Activated CD4-positive, alpha-beta memory T cell treated with anti-CD3 and anti-CD28 coated beads, Interleukin-2, amount 10 ng/mL, durations not matched to agents 7 days and 5 days (primary cell): ENCODE measurements at regions not wholly inside any gene's neighbourhood (a gene's known extent, or its start where the extent isn't known, plus 50 kb on each side); places are given as distances from the start of the nearest gene placed in this dataset.

Source experiments
- CTCF ChIA-PET: fragments of 350-600 bp; sonication (Branson Sonifier 250); formaldehyde crosslinking; loops from one replicate; lab custom pipeline; 2021; ENCODE audit warnings: antibody characterized with exemption, inconsistent platforms; lab: Charles Lee
- POLR2A ChIA-PET: fragments of 350-600 bp; sonication (Branson Sonifier 250); formaldehyde crosslinking; loops from one replicate; lab custom pipeline; 2021; ENCODE audit warnings: antibody characterized with exemption; lab: Charles Lee
- DNase-seq: peaks from one replicate; pipeline ENCODE4 v3.0.0-alpha.2; 2020
- H3K27ac Mint-ChIP-seq: one replicate; pipeline ENCODE4 v1.8.0; 2021; ENCODE audit warnings: mild to moderate bottlenecking, mixed read lengths
- H3K27me3 Mint-ChIP-seq: one replicate; pipeline ENCODE4 v1.8.0; 2021; ENCODE audit warnings: mixed read lengths
- H3K36me3 Mint-ChIP-seq: one replicate; pipeline ENCODE4 v1.8.0; 2021; ENCODE audit warnings: low read depth, mixed read lengths
- H3K4me1 Mint-ChIP-seq: one replicate; pipeline ENCODE4 v1.8.0; 2021; ENCODE audit warnings: mixed read lengths
- H3K4me3 Mint-ChIP-seq: one replicate; pipeline ENCODE4 v1.8.0; 2021; ENCODE audit warnings: mild to moderate bottlenecking, mixed read lengths
- H3K9me3 Mint-ChIP-seq: one replicate; pipeline ENCODE4 v1.8.0; 2021; ENCODE audit warnings: mixed read lengths

DNA sequence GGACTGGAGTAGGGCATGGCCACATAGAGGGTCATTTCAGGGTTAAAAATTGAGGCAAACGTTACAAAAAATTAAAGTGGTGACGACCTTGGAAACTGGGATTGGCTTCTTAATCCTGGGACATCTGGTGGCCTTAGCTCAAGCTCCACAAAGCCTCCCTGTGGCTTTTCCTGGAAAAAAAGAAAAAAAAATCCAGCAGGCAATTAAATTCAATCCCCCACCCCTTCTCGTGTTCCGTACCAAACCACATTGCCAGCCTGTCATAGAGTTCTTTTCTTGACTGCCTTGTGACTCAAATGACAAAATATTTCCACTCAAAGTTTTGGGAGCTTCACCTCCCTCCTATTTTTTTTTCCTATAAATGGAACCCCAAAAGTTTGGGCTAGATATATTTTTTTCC lies 195.6 kb downstream of the HRH4 start:
- ChIA-PET POLR2A (no interaction called here), CTCF (no interaction called here)
- no peak overlapping the region for H3K27ac Mint-ChIP-seq
- peaks cover 4% of the 10 kb centered on the region for H3K27me3 Mint-ChIP-seq
- no peaks in the 10 kb centered on the region for H3K36me3 Mint-ChIP-seq
- H3K9me3 Mint-ChIP-seq = no peaks in the 10 kb centered on the region
- no peak overlapping the region for H3K4me3 Mint-ChIP-seq
- no peak for DNase-seq
- H3K4me1 Mint-ChIP-seq = peaks cover 13% of the 10 kb centered on the region

GRCh38 chr18:24656551-24657443 lies 196.4 kb downstream of the HRH4 start:
- H3K27me3 Mint-ChIP-seq = peaks cover 4% of the 10 kb centered on the region
- no peaks in the 10 kb centered on the region for H3K36me3 Mint-ChIP-seq
- peaks cover 14% of the 10 kb centered on the region for H3K4me1 Mint-ChIP-seq
- ChIA-PET CTCF (no interaction called here), POLR2A (no interaction called here)
- no peaks in the 10 kb centered on the region for H3K9me3 Mint-ChIP-seq
- no peak for DNase-seq
- no peak overlapping the region for H3K27ac Mint-ChIP-seq
- no peak overlapping the region for H3K4me3 Mint-ChIP-seq

DNA sequence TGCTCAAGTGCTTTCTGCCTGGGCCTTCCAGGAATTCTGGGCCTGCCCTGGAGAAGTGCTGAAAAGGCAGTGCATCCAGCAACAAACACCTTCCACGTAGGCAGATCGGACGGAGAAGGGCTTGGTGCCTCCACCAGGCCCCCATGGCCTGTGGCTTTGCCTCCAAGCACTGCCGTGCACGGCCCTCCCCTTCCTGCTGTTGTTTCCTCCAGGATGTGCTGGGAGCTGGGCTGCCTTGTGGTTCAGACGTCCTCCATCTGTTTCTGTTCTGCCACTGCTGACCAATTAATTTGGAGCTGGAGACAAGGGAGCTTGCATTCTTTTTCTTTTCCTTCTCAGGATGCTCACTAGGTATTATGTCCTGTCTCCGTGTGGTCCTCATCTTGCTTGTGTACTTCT lies 197.0 kb downstream of the HRH4 start:
- Mint-ChIP-seq H3K27ac (no peak overlapping the region), H3K9me3 (no peaks in the 10 kb centered on the region), H3K4me3 (no peak overlapping the region), H3K4me1 (peaks cover 14% of the 10 kb centered on the region), H3K36me3 (no peaks in the 10 kb centered on the region), H3K27me3 (peaks cover 6% of the 10 kb centered on the region)
- CTCF ChIA-PET = no interaction called here
- no peak for DNase-seq
- POLR2A ChIA-PET = no interaction called here

- POLR2A ChIA-PET = no interaction called here
- H3K4me1 Mint-ChIP-seq = peaks cover 14% of the 10 kb centered on the region
- H3K36me3 Mint-ChIP-seq = no peaks in the 10 kb centered on the region
- peaks cover 10% of the 10 kb centered on the region for H3K27me3 Mint-ChIP-seq
- CTCF ChIA-PET = no interaction called here
- no peaks in the 10 kb centered on the region for H3K9me3 Mint-ChIP-seq
- DNase-seq = no peak
- no peak overlapping the region for H3K27ac Mint-ChIP-seq
- no peak overlapping the region for H3K4me3 Mint-ChIP-seq
These were observed 197.9 kb downstream of the HRH4 start for GRCh38 chr18:24658302-24658701.

DNA sequence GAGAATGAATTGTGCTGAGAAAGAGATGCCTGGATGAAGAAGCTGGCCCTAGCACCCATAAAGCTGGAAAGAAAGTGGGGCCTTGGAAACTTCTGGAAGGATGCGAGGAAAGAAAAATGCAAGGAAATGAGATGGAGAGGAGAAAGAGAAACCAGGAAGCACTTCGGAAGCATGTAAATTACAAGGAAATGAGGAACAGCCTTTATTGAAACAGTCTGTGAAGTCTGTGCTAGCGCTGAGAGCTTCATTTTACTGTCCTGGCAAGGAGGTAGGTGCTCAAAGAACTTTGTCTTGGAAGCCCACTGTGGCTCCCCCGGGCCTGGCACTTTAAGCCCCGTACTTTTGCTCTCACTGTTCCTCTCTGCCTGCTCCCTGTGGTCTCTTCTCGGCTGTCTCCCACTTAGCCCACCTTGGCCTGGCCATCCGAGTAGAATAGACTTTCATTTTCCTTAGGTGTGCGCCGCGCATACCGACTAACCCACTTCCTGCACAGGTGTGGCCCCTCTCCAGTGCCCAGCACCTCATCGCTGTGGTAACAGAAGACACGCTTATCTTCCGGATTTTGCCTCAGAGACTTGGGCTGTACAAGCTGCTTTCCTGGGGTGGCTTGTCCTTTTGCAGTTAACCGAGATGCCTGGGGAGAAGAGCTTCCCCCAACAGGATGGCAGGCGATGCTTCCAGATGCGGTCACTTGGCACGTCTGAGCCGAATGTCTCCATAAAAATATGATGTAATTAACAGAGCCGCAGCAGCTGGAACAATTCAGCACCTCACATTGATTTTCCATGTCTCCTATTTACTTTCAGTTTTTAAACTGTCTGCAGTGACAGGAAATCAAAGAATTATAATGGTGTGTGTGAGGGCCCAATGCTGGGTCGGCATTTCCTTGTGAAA lies 199.6 kb downstream of the HRH4 start:
- Mint-ChIP-seq H3K4me3 (peak overlapping the region; percentile 65), H3K27me3 (peaks cover 10% of the 10 kb centered on the region), H3K27ac (no peak overlapping the region), H3K9me3 (no peaks in the 10 kb centered on the region), H3K4me1 (peaks cover 14% of the 10 kb centered on the region), H3K36me3 (no peaks in the 10 kb centered on the region)
- DNase-seq = peak; percentile 45
- ChIA-PET CTCF (interaction anchor here (0.6 kb wide), 1 partner anchor 691 kb away, joined by 3 read pairs; no protein-coding TSS in a partner anchor), POLR2A (no interaction called here)

DNA sequence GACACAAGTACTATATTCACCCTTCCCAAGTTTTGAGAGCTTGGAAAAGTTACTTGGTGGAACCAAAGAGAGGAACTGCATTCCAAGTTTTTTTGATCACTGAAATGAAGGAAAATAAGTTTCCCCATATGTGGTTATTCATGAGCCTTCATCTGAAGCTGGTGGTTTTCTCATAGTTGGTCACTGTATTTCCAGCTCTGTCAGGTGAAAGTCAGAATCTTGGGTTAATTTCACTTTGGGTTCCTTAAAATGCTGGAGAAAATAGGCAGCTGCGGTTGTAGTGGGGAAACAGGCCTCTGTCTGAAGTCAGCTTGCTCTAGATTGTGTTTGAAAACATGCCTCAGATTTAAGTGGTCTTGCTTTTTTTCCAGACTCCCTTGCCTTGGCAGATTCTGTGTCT lies 200.5 kb downstream of the HRH4 start:
- ChIA-PET POLR2A (no interaction called here), CTCF (no interaction called here)
- Mint-ChIP-seq H3K27me3 (peaks cover 10% of the 10 kb centered on the region), H3K4me3 (no peak overlapping the region), H3K9me3 (no peaks in the 10 kb centered on the region), H3K4me1 (peaks cover 14% of the 10 kb centered on the region), H3K36me3 (no peaks in the 10 kb centered on the region), H3K27ac (no peak overlapping the region)
- no peak for DNase-seq

- ChIA-PET POLR2A (no interaction called here), CTCF (no interaction called here)
- DNase-seq = no peak
- H3K9me3 Mint-ChIP-seq = no peaks in the 10 kb centered on the region
- H3K4me3 Mint-ChIP-seq = no peak overlapping the region
- H3K4me1 Mint-ChIP-seq = peaks cover 14% of the 10 kb centered on the region
- H3K36me3 Mint-ChIP-seq = no peaks in the 10 kb centered on the region
- H3K27ac Mint-ChIP-seq = no peak overlapping the region
- peaks cover 10% of the 10 kb centered on the region for H3K27me3 Mint-ChIP-seq
These were observed 202.0 kb downstream of the HRH4 start for GRCh38 chr18:24662412-24662821.

DNA sequence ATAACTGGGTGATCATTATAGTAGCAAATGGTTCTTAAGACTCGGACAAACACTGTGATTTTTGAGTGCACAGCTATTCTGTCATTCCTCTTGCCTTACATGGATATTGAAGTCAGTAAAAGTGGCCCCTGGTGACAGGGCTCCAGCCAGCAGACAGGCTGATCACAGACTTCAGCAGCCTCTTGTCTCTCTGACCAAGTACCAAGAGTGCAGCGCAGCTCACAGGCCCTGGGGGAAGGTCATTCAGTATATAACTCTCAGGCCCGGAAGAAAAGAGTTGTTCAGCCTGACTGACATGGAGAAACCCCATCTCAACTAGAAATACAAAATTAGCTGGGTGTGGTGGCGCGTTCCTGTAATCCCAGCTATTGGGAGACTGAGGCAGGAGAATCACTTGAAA lies 202.6 kb downstream of the HRH4 start:
- H3K4me3 Mint-ChIP-seq = no peak overlapping the region
- CTCF ChIA-PET = no interaction called here
- peaks cover 14% of the 10 kb centered on the region for H3K4me1 Mint-ChIP-seq
- H3K36me3 Mint-ChIP-seq = no peaks in the 10 kb centered on the region
- no peak for DNase-seq
- H3K9me3 Mint-ChIP-seq = no peaks in the 10 kb centered on the region
- H3K27ac Mint-ChIP-seq = no peak overlapping the region
- H3K27me3 Mint-ChIP-seq = peaks cover 10% of the 10 kb centered on the region
- POLR2A ChIA-PET = no interaction called here

DNA sequence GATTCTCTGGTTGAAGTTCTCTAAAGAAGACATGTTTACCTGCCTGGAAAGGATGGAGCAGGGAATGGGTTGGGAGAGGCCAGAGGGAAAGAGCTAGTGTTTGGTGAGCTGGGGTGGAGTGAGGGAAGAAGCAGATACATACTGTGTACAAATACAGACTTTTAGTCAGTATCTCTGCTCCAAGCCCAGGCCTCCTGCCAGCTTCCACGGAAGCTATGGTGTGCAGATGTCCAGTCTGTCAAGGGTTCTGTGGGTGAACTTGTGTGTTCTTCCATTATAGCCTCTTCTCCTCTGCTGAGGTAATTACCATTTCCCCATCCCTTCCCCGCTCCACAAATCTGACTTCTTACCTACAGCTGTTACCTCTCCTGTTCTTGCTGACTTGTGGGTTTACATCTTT lies 208.6 kb downstream of the HRH4 start:
- H3K36me3 Mint-ChIP-seq = no peaks in the 10 kb centered on the region
- peaks cover 4% of the 10 kb centered on the region for H3K27me3 Mint-ChIP-seq
- H3K4me1 Mint-ChIP-seq = peaks cover under 1% of the 10 kb centered on the region
- no peak overlapping the region for H3K27ac Mint-ChIP-seq
- ChIA-PET CTCF (no interaction called here), POLR2A (no interaction called here)
- no peak for DNase-seq
- no peak overlapping the region for H3K4me3 Mint-ChIP-seq
- no peaks in the 10 kb centered on the region for H3K9me3 Mint-ChIP-seq

GRCh38 chr18:24669502-24669901 lies 209.1 kb downstream of the HRH4 start:
- Mint-ChIP-seq H3K4me1 (peaks cover 2% of the 10 kb centered on the region), H3K27ac (no peak overlapping the region), H3K4me3 (no peak overlapping the region), H3K36me3 (no peaks in the 10 kb centered on the region), H3K9me3 (no peaks in the 10 kb centered on the region), H3K27me3 (peaks cover 4% of the 10 kb centered on the region)
- DNase-seq = no peak
- CTCF ChIA-PET = no interaction called here
- POLR2A ChIA-PET = no interaction called here

DNA sequence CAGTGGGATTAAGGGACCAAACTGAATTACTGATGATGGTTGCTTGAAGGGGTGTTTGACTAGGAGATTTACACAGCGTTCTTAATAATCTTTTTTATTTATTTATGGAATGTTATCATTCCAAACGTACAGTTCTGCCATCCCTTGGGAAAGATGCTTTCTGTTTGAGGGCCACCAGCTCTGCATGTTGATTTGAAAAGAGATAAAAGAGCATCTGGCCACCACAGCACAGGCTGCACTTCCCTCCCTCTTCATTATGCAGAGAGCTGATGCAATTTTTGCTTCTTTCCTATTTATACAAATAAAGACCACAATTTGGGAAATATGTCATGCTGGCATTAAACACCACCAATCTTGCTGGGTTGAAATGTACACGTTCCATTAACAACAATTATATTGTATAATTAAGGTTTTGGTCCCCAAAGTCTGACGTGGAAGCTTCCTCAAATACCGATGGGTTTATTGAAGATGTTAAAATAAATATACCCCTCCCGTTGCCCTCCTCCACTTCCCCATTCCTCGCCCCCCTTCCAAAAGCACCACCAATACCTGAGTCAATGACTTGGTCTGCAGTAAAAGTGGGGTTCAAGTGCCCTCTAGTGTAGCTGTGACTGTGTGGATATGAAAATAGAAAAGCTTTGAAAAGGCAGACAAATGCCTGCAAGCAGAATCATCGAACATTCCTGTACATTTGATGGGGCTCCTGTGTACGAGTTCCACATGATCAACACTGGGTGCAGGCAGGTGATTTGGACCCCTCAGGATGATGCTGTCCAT lies 211.9 kb downstream of the HRH4 start:
- Mint-ChIP-seq H3K4me1 (peaks cover 2% of the 10 kb centered on the region), H3K27ac (no peak overlapping the region), H3K9me3 (no peaks in the 10 kb centered on the region), H3K4me3 (no peak overlapping the region), H3K36me3 (no peaks in the 10 kb centered on the region), H3K27me3 (peaks cover 4% of the 10 kb centered on the region)
- ChIA-PET POLR2A (no interaction called here), CTCF (interaction anchor here (0.6 kb wide), 1 partner anchor 56 kb away, joined by 4 read pairs; no protein-coding TSS in a partner anchor)
- no peak for DNase-seq

DNA sequence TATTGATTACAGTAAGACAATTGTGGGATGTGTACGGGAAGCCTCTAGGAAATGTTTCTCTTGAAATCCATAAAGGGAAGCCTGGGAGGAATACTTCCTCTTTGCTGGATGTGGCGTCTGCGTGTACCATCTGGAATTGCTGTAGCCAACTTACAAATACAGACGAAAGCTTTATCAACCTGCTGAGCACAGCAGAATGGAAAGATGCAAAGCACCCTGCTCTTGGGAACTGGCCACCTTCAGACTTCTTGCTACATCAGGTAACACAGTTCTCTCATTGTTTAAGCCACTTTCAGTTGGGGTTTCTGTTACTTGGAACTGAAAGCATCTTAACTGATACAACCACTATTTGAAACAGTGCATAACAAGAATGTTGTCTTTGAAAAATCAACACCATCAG lies 213.8 kb downstream of the HRH4 start:
- H3K36me3 Mint-ChIP-seq = no peaks in the 10 kb centered on the region
- H3K9me3 Mint-ChIP-seq = no peaks in the 10 kb centered on the region
- POLR2A ChIA-PET = no interaction called here
- CTCF ChIA-PET = no interaction called here
- no peak overlapping the region for H3K27ac Mint-ChIP-seq
- peaks cover 2% of the 10 kb centered on the region for H3K4me1 Mint-ChIP-seq
- no peak for DNase-seq
- peaks cover 8% of the 10 kb centered on the region for H3K27me3 Mint-ChIP-seq
- H3K4me3 Mint-ChIP-seq = no peak overlapping the region

- Mint-ChIP-seq H3K27me3 (peaks cover 9% of the 10 kb centered on the region), H3K9me3 (no peaks in the 10 kb centered on the region), H3K27ac (no peak overlapping the region), H3K36me3 (no peaks in the 10 kb centered on the region), H3K4me3 (no peak overlapping the region), H3K4me1 (peaks cover 2% of the 10 kb centered on the region)
- DNase-seq = no peak
- POLR2A ChIA-PET = no interaction called here
- CTCF ChIA-PET = no interaction called here
These were observed 214.2 kb downstream of the HRH4 start for GRCh38 chr18:24674605-24675004.
